ENCODE measurements at regions not wholly inside any gene's neighbourhood (a gene's known extent, or its start where the extent isn't known, plus 50 kb on each side); places are given as distances from the start of the nearest gene placed in this dataset.
A peak's percentile ranks its signal among the peaks of the same experiment; 100 is the strongest.
"Not testable (repeated sequence)": the region's sequence is repeated elsewhere in the genome, so short reads cannot be mapped to it uniquely, and the experiment has no call there.

DNA sequence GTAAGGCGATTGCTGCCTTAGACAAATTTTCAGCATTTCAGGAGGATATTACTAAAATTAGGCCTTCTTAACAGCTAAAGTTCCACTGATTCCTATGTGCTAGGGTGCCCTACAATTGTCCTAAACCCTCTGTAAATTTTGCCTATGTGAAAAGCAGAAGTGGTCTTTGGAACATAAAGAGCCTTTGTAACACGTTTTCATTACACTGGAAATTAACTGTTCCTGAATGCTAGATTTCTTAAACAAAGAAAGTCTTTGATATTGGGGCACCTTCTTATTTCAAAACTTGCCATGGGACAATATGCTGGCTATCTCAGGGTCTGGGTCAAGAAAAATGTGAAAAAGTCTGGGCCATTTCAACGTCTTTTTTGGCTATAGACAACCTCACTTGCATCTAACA is 60.4 kb upstream of the MOCS2 start:
- Histone ChIP-seq H3K9ac (ENCODE audit: low read length) (no peak overlapping the region), H3K9me3 (ENCODE audit: low read length) (no peaks in the 10 kb centered on the region), H3K9me2 (ENCODE audit: low read depth, low read length) (no peaks in the 10 kb centered on the region), H3K27ac (ENCODE audit: low read depth, low read length, poor library complexity, severe bottlenecking) (no peak overlapping the region), H2AFZ (ENCODE audit: low read length) (no peak overlapping the region), H3K79me2 (ENCODE audit: insufficient read depth, low read length) (no peaks in the 10 kb centered on the region), H3F3A (ENCODE audit: insufficient read depth, low read length) (no peaks in the 10 kb centered on the region), H3K4me3 (ENCODE audit: low read depth, low read length, poor library complexity, severe bottlenecking) (no peak overlapping the region), H4K20me1 (ENCODE audit: insufficient read depth, low read length) (no peaks in the 10 kb centered on the region), H3K27me3 (ENCODE audit: insufficient read depth, low read length) (no peaks in the 10 kb centered on the region), H3K36me3 (ENCODE audit: insufficient read depth, low read length) (no peaks in the 10 kb centered on the region), H3K4me1 (ENCODE audit: insufficient read depth, low read length, severe bottlenecking) (no peaks in the 10 kb centered on the region), H3K4me2 (ENCODE audit: low read length) (no peak overlapping the region)
- TF ChIP-seq EZH2 (IDR thresholded peaks at IDR 0.05; ENCODE audit: borderline replicate concordance, low read length) = no peak
- TF ChIP-seq, protein P1, sequence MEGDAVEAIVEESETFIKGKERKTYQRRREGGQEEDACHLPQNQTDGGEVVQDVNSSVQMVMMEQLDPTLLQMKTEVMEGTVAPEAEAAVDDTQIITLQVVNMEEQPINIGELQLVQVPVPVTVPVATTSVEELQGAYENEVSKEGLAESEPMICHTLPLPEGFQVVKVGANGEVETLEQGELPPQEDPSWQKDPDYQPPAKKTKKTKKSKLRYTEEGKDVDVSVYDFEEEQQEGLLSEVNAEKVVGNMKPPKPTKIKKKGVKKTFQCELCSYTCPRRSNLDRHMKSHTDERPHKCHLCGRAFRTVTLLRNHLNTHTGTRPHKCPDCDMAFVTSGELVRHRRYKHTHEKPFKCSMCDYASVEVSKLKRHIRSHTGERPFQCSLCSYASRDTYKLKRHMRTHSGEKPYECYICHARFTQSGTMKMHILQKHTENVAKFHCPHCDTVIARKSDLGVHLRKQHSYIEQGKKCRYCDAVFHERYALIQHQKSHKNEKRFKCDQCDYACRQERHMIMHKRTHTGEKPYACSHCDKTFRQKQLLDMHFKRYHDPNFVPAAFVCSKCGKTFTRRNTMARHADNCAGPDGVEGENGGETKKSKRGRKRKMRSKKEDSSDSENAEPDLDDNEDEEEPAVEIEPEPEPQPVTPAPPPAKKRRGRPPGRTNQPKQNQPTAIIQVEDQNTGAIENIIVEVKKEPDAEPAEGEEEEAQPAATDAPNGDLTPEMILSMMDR (IDR thresholded peaks at IDR 0.05; ENCODE audit: low read length) = no peak

DNA sequence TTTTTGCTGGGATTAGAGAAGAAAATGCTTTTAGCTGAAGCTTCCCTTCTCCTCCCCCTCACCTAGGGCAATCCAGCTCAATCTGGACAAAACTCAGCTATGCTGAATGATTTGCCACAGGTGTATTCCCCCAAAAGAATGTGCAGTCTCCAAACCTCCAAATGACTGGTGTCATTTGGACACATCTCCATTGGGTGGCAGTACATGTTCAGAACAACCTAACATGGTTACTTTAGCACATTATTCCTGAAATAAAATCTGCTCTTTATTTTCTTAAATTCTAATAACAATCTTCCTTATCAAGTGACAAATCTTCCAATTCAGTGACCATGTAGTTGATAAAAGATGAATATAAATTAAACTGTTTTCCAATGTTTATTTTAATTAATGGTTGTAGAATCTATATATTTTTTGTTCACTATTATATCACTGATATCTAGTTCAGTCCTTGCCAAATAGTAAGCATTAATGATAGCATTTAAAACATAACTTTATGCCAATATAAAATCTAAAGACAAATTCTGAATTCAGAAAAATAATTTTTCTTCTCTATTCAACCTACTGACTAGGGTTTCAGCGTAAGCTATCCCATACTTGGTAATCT is 61.3 kb upstream of the MOCS2 start:
- Histone ChIP-seq H3K4me3 (ENCODE audit: low read depth, low read length, poor library complexity, severe bottlenecking) (no peak overlapping the region), H3K9me3 (ENCODE audit: low read length) (no peaks in the 10 kb centered on the region; the same call in 1 of the 2 replicates)

DNA sequence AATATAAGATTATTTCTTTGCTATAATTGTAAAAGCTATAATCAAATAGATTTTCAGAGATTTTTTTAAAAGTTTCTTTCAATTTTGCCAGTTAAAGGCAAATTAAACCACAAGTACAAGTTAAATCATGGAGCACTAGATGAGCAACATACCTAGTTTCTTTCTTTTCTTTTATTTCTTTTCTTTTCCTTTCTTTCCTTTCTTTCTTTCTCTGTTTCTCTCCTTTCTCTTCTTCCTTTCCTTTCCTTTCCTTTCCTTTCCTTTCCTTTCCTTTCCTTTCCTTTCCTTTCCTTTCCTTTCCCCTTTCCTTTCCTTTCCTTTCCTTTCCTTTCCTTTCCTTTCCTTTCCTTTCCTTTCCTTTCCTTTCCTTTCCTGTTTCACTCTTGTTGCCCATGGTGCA is 62.5 kb upstream of the MOCS2 start:
- H2AFZ ChIP-seq (ENCODE audit: low read length); H3K9me2 ChIP-seq (ENCODE audit: low read depth, low read length); H3K36me3 ChIP-seq (ENCODE audit: insufficient read depth, low read length); H3K27me3 ChIP-seq (ENCODE audit: insufficient read depth, low read length); H4K20me1 ChIP-seq (ENCODE audit: insufficient read depth, low read length); H3K27ac ChIP-seq (ENCODE audit: low read depth, low read length, poor library complexity, severe bottlenecking); H3K4me3 ChIP-seq (ENCODE audit: low read depth, low read length, poor library complexity, severe bottlenecking); H3K79me2 ChIP-seq (ENCODE audit: insufficient read depth, low read length); H3K9ac ChIP-seq (ENCODE audit: low read length); H3K4me2 ChIP-seq (ENCODE audit: low read length); H3F3A ChIP-seq (ENCODE audit: insufficient read depth, low read length); H3K9me3 ChIP-seq (ENCODE audit: low read length); H3K4me1 ChIP-seq (ENCODE audit: insufficient read depth, low read length, severe bottlenecking): not testable (repeated sequence)

More for the DNA sequence above, 61.3 kb upstream of the MOCS2 start:
- H3K4me1 ChIP-seq (ENCODE audit: insufficient read depth, low read length, severe bottlenecking) = no peaks in the 10 kb centered on the region
- TF ChIP-seq EZH2 (IDR thresholded peaks at IDR 0.05; ENCODE audit: borderline replicate concordance, low read length) = no peak
- TF ChIP-seq, protein P1 (IDR thresholded peaks at IDR 0.05; ENCODE audit: low read length) = peak; percentile 63
- H3F3A ChIP-seq (ENCODE audit: insufficient read depth, low read length) = no peaks in the 10 kb centered on the region
- H2AFZ ChIP-seq (ENCODE audit: low read length) = no peak overlapping the region
- no peak overlapping the region for H3K9ac ChIP-seq (ENCODE audit: low read length)
- H4K20me1 ChIP-seq (ENCODE audit: insufficient read depth, low read length) = no peaks in the 10 kb centered on the region
- no peak overlapping the region for H3K27ac ChIP-seq (ENCODE audit: low read depth, low read length, poor library complexity, severe bottlenecking)
- no peaks in the 10 kb centered on the region for H3K36me3 ChIP-seq (ENCODE audit: insufficient read depth, low read length)
- H3K27me3 ChIP-seq (ENCODE audit: insufficient read depth, low read length) = no peaks in the 10 kb centered on the region
- H3K4me2 ChIP-seq (ENCODE audit: low read length) = no peak overlapping the region
- H3K79me2 ChIP-seq (ENCODE audit: insufficient read depth, low read length) = no peaks in the 10 kb centered on the region
- H3K9me2 ChIP-seq (ENCODE audit: low read depth, low read length) = no peaks in the 10 kb centered on the region

DNA sequence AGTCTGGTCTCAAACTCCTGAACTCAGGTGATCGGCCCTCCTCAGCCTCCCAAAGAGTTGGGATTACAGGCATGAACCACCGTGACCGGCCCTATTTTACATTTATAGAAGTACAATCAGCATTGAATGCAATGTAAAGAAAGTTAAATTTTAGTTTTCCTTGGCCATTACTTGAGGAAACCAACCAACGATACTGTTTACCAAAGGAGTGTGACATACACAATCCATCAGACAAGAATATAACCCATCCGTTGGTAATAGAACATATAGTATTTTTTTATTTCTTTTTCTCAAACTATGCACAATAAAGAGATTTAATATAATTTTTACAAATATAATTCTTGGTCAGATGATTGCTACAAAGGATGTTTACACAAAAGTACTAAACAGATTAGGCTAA is 63.1 kb upstream of the MOCS2 start:
- Histone ChIP-seq H3F3A (ENCODE audit: insufficient read depth, low read length) (no peaks in the 10 kb centered on the region), H3K9me3 (ENCODE audit: low read length) (no peaks in the 10 kb centered on the region; the same call in 1 of the 2 replicates), H3K36me3 (ENCODE audit: insufficient read depth, low read length) (no peaks in the 10 kb centered on the region), H3K4me2 (ENCODE audit: low read length) (no peak overlapping the region), H3K27me3 (ENCODE audit: insufficient read depth, low read length) (no peaks in the 10 kb centered on the region), H4K20me1 (ENCODE audit: insufficient read depth, low read length) (no peaks in the 10 kb centered on the region), H3K9me2 (ENCODE audit: low read depth, low read length) (no peaks in the 10 kb centered on the region), H3K4me1 (ENCODE audit: insufficient read depth, low read length, severe bottlenecking) (no peaks in the 10 kb centered on the region), H3K27ac (ENCODE audit: low read depth, low read length, poor library complexity, severe bottlenecking) (no peak overlapping the region), H2AFZ (ENCODE audit: low read length) (no peak overlapping the region), H3K4me3 (ENCODE audit: low read depth, low read length, poor library complexity, severe bottlenecking) (no peak overlapping the region), H3K9ac (ENCODE audit: low read length) (no peak overlapping the region), H3K79me2 (ENCODE audit: insufficient read depth, low read length) (no peaks in the 10 kb centered on the region)
- no peak for TF ChIP-seq EZH2 (IDR thresholded peaks at IDR 0.05; ENCODE audit: borderline replicate concordance, low read length)
- TF ChIP-seq, protein P1 (IDR thresholded peaks at IDR 0.05; ENCODE audit: low read length) = no peak
